Sigmoid colon (tissue), 6 donors: ENCODE measurements at regions not wholly inside any gene's neighbourhood (a gene's known extent, or its start where the extent isn't known, plus 50 kb on each side); places are given as distances from the start of the nearest gene placed in this dataset.
"Not testable (repeated sequence)": the region's sequence is repeated elsewhere in the genome, so short reads cannot be mapped to it uniquely, and the experiment has no call there.

Source experiments
- DNase-seq: peaks from one replicate; pipeline ENCODE4 v3.0.0-alpha.2; 2019
- H3K27ac ChIP-seq, 4 donors: fragments of 200-600 bp; sonication (generic); one replicate each; pipeline ENCODE4 v1.5.1; 2016 to 2019; ENCODE audit warnings: mild to moderate bottlenecking in 1 of 4
- H3K27me3 ChIP-seq, 3 donors: fragments of 200-600 bp; sonication (generic); one replicate each; pipeline ENCODE4 v1.5.1; 2019; ENCODE audit warnings: mild to moderate bottlenecking in 1 of 3
- H3K36me3 ChIP-seq, 4 donors: fragments of 200-600 bp; sonication (generic); one replicate each; pipeline ENCODE4 v1.5.1; 2016 to 2019
- H3K4me1 ChIP-seq, 4 donors: fragments of 200-600 bp; sonication (generic); one replicate each; pipeline ENCODE4 v1.5.1; 2017 to 2019
- H3K4me3 ChIP-seq, 4 donors: fragments of 200-600 bp; sonication (generic); one replicate each; pipeline ENCODE4 v1.5.1; 2017 to 2019; ENCODE audit warnings: mild to moderate bottlenecking in 2 of 4, moderate library complexity in 1 of 4
- H3K9me3 ChIP-seq, 4 donors: fragments of 200-600 bp in 3 of 4; sonication (generic) in 3 of 4; one replicate each; pipeline versions ENCODE4 v1.5.1 to v1.6.1; 2013 to 2019
- EP300 ChIP-seq, 4 donors: sonication (generic); formaldehyde crosslinking; IDR thresholded peaks; one replicate each; pipeline ENCODE4 v1.6.1; 2017; ENCODE audit warnings: antibody characterized with exemption in 4 of 4
- POLR2A ChIP-seq, 2 donors: fragments of 450-650 bp; IDR thresholded peaks; one replicate each; pipeline ENCODE4 v1.6.1; 2016; ENCODE audit warnings: antibody characterized with exemption in 2 of 2, mild to moderate bottlenecking in 2 of 2, moderate library complexity in 2 of 2
- POLR2AphosphoS5 ChIP-seq, 4 donors: sonication (generic); formaldehyde crosslinking; IDR thresholded peaks; one replicate each; pipeline ENCODE4 v1.6.1; 2017; ENCODE audit warnings: antibody characterized with exemption in 4 of 4
- WGBS, 2 donors: extraction: QIAGEN DNeasy Blood & Tissue Kit; methylation state at CpG; one replicate each; pipeline ENCODE4 v1.1.7; 2013; 5-methylcytosine and 5-hydroxymethylcytosine counted together
- intact Hi-C: fragments of 100-400 bp; cut with DNase I; formaldehyde crosslinking; loops from one replicate; pipeline ENCODE4 v1.15.1; 2023
- TF ChIP-seq, protein P1 (sequence below), 4 experiments: fragments of 450-650 bp in 3 of 4; fragments of 200-600 bp in 1 of 4; IDR thresholded peaks; one replicate each; pipeline ENCODE4 v1.5.1; 2016 to 2019; ENCODE audit warnings: antibody characterized with exemption in 4 of 4, mild to moderate bottlenecking in 3 of 4, moderate library complexity in 2 of 4
- donor health status: healthy with polysubstance abuse.
- donor health status: healthy.

DNA sequence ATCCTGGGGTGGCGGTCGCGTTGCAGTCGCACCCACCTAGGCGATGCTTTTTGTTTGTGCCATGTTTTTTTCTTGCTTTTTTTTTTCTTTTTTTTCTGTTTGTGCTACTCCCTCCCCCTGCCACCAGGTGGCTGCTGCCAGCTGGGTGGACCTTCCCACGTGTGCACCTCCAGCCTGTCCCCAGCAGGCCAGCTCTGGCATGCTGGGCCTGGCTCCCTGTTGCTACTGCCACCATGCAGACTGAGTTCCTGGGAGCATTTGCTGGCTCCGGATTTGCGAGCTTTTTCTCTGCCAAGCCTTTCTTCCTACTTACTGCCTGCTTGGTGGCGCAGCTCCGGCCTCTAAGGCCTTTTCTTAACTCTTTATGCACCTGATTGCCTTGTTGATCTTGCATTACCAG, 161.2 kb upstream of the WDFY3 start:
- TF ChIP-seq, protein P1, sequence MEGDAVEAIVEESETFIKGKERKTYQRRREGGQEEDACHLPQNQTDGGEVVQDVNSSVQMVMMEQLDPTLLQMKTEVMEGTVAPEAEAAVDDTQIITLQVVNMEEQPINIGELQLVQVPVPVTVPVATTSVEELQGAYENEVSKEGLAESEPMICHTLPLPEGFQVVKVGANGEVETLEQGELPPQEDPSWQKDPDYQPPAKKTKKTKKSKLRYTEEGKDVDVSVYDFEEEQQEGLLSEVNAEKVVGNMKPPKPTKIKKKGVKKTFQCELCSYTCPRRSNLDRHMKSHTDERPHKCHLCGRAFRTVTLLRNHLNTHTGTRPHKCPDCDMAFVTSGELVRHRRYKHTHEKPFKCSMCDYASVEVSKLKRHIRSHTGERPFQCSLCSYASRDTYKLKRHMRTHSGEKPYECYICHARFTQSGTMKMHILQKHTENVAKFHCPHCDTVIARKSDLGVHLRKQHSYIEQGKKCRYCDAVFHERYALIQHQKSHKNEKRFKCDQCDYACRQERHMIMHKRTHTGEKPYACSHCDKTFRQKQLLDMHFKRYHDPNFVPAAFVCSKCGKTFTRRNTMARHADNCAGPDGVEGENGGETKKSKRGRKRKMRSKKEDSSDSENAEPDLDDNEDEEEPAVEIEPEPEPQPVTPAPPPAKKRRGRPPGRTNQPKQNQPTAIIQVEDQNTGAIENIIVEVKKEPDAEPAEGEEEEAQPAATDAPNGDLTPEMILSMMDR (IDR thresholded peaks at IDR 0.05): no peak
- TF ChIP-seq POLR2A (IDR thresholded peaks at IDR 0.05) (no peak), EP300 (IDR thresholded peaks at IDR 0.05) (no peak), POLR2AphosphoS5 (IDR thresholded peaks at IDR 0.05) (no peak)
- Histone ChIP-seq H3K9me3 (no peaks in the 10 kb centered on the region), H3K27ac (no peak overlapping the region), H3K4me3 (no peak overlapping the region), H3K4me1 (no peaks in the 10 kb centered on the region), H3K27me3 (no peaks in the 10 kb centered on the region), H3K36me3 (no peaks in the 10 kb centered on the region)
- intact Hi-C loops: no loop called here
- DNase-seq: no peak
- WGBS, 2 donors: 62 to 66% methylated on average over 10 of the region's 10 CpGs

DNA sequence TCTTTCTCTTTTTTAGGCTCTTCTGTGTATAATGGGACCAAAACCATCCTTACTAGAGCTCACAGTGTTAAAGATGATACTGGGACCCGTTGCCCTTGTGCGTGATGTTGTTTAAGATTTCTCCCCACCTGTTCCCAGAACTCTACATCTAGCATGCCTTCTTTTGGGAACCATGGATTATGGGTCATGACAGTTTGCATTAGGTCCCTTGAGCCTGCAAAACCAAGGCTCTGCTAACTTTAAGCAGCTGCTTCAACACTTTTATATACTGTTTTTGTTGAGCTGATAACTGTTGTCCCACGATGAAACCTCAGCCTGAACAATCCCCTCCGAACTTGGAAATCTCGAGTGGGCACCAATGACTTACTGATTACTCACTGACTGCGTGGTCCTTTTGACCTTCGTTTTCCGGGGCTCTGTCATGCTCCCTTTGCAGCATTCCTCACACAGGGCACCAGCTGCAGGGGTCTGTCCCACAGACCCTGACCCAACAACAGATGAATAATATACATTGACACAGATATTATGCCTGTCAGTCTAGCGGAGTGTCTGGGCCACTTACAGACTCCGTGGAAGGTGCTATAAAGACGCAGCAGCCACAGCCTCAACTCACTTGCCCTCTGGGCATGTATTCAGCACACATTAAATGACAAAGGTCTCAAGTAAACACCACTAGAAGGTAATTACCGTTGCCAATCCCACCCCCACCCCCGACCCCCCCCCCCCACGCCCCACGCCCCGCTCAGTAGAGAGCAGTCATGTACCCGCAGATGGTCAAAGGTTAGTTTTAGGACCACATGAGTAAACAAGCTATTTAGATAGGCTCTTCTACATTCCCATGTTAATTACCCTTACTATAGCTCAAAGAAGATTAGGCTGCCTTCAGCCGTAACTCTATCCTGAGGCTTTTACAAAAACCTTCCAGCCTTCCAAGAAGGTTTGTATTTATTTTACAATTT, 162.0 kb upstream of the WDFY3 start:
- no peak for TF ChIP-seq POLR2AphosphoS5 (IDR thresholded peaks at IDR 0.05)
- TF ChIP-seq, protein P1 (IDR thresholded peaks at IDR 0.05): no peak
- TF ChIP-seq POLR2A (IDR thresholded peaks at IDR 0.05): no peak
- no peak for TF ChIP-seq EP300 (IDR thresholded peaks at IDR 0.05)
- Histone ChIP-seq H3K4me1 (no peaks in the 10 kb centered on the region), H3K27ac (no peak overlapping the region), H3K4me3 (no peak overlapping the region), H3K9me3 (no peaks in the 10 kb centered on the region), H3K36me3 (no peaks in the 10 kb centered on the region), H3K27me3 (no peaks in the 10 kb centered on the region)
- WGBS, 2 donors: 49 to 76% methylated on average over 18 of the region's 18 CpGs
- intact Hi-C loops: no loop called here
- no peak for DNase-seq

DNA sequence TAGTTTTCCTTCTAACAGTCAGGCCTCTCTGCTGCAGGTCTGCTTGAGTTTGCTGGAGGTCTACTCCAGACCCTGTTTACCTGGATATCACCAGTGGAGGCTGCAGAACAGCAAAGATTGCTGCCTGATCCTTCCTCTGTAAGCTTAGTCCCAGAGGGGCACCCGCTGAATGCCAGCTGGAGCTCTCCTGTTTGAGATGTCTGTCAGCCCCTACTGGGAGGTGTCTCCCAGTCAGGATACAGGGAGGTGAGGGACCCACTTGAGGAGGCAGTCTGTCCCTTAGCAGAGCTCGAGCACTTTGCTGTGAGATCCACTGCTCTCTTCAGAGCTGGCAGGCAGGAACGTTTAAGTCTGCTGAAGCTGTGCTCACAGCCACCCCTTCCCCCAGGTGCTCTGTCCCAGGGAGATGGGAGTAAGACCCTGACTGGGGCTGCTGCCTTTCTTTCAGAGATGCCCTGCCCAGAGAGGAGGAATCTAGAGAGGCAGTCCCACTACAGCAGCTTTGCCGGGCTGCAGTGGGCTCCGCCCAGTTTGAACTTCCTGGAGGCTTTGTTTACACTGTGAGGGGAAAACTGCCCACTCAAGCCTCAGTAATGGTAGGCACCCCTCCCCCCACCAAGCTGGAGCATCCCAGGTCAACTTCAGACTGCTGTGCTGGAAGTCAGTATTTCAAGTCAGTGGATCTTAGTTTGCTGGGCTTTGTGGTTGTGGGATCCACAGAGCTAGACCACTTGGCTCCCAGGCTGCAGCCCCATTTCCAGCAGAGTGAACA, 163.1 kb upstream of the WDFY3 start:
- H3K36me3 ChIP-seq, H3K27me3 ChIP-seq, H3K9me3 ChIP-seq, H3K27ac ChIP-seq, H3K4me3 ChIP-seq, intact Hi-C loops, DNase-seq, H3K4me1 ChIP-seq: not testable (repeated sequence)
- 60 to 65% methylated on average over 5 of the region's 5 CpGs for WGBS, 2 donors

DNA sequence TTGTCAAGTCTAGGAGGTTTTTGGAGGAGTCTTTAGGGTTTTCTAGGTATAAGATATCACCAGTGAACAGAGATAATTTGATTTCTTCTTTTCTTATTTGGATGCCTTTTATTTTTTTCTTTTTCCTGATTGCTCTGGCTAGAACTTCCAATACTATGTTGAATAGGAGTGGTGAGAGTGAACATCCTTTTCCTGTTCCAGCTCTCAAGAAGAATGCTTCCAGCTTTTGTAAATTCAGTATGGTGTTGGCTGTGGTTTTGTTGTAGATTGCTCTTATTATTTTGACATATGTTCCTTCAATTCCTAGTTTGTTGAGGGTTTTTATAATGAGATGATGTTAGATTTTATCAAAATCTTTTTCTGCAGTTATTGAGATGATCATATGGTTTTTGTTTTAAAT, 165.6 kb upstream of the WDFY3 start:
- Histone ChIP-seq H3K4me1 (no peaks in the 10 kb centered on the region), H3K9me3 (no peaks in the 10 kb centered on the region), H3K4me3 (no peak overlapping the region), H3K36me3 (no peaks in the 10 kb centered on the region), H3K27ac (no peak overlapping the region), H3K27me3 (no peaks in the 10 kb centered on the region)
- TF ChIP-seq, protein P1 (IDR thresholded peaks at IDR 0.05): no peak
- TF ChIP-seq EP300 (IDR thresholded peaks at IDR 0.05) (no peak), POLR2A (IDR thresholded peaks at IDR 0.05) (no peak)
- no peak for DNase-seq
- intact Hi-C loops: no loop called here

DNA sequence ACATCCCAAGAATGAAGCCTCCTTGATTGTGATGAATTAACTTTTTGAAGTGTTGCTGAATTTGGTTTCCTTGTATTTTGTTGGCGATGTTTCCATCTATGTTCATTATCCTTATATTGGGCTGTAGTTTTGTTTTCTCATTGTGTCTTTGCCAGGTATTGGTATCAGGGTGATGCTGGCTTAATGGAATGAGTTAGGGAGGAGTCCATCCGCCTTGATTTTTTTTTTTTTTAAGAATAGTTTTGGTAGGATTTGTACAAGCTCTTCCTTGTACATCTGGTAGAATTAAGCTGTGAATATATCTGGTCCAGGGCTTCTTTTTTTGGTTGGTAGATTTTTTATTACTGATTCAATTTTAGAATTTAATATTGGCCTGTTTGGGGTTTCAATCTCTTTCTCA, 166.1 kb upstream of the WDFY3 start:
- intact Hi-C loops: no loop called here
- TF ChIP-seq, protein P1 (IDR thresholded peaks at IDR 0.05): no peak
- TF ChIP-seq POLR2AphosphoS5 (IDR thresholded peaks at IDR 0.05): no peak
- TF ChIP-seq POLR2A (IDR thresholded peaks at IDR 0.05): no peak
- TF ChIP-seq EP300 (IDR thresholded peaks at IDR 0.05): no peak
- WGBS, 2 donors: 92 to 97% methylated on average over 2 of the region's 2 CpGs
- Histone ChIP-seq H3K9me3 (no peaks in the 10 kb centered on the region), H3K27ac (no peak overlapping the region), H3K27me3 (no peaks in the 10 kb centered on the region), H3K4me1 (no peaks in the 10 kb centered on the region), H3K36me3 (no peaks in the 10 kb centered on the region), H3K4me3 (no peak overlapping the region)
- DNase-seq: no peak

DNA sequence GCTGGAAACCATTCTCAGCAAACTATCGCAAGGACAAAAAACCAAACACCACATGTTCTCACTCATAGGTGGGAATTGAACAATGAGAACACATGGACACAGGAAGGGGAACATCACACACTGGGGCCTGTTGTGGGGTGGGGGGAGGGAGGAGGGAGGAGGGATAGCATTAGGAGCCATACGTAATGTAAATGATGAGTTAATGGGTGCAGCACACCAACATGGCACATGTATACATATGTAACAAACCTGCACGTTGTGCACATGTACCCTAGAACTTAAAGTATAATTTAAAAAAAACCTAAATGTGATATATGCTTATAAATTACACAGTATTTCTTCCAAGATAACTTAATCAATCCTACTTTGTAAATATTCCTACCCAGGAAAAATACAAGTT, 173.3 kb upstream of the WDFY3 start:
- DNase-seq, H3K27me3 ChIP-seq, H3K9me3 ChIP-seq, H3K4me3 ChIP-seq, H3K36me3 ChIP-seq, intact Hi-C loops, H3K4me1 ChIP-seq, H3K27ac ChIP-seq: not testable (repeated sequence)
- 84 to 88% methylated on average over 3 of the region's 3 CpGs for WGBS, 2 donors
